B cell (primary cell): ENCODE measurements at regions not wholly inside any gene's neighbourhood (a gene's known extent, or its start where the extent isn't known, plus 50 kb on each side); places are given as distances from the start of the nearest gene placed in this dataset.

Experiments
- ATAC-seq: fragments of 200-7000 bp; cut with Tn5 transposase; one replicate; pipeline ENCODE4 v1.10.0; 2021; ENCODE audit warnings: low read depth, mild to moderate bottlenecking, moderate number of reproducible peaks, moderate library complexity
- CTCF ChIA-PET: fragments of 350-600 bp; sonication (Branson Sonifier 250); formaldehyde crosslinking; loops from one replicate; lab custom pipeline; 2021; ENCODE audit warnings: antibody characterized with exemption, inconsistent platforms; lab: Charles Lee
- POLR2A ChIA-PET: fragments of 350-600 bp; sonication (Branson Sonifier 250); formaldehyde crosslinking; loops from one replicate; lab custom pipeline; 2021; ENCODE audit warnings: antibody characterized with exemption; lab: Charles Lee
- DNase-seq: peaks from one replicate; pipeline ENCODE4 v3.0.0; 2013
- H2AFZ ChIP-seq: 2 replicates; pipeline ENCODE4 v1.6.1; 2012; ENCODE audit warnings: mild to moderate bottlenecking, low read depth, low read length; ENCODE audit not compliant: insufficient read depth, poor library complexity, severe bottlenecking
- H3K27ac ChIP-seq, 2 donors: 1 replicate in 1 of 2; 2 replicates in 1 of 2; pipeline ENCODE4 v1.5.1; 2012 to 2013; ENCODE audit warnings: low read length in 2 of 2, mild to moderate bottlenecking in 2 of 2, moderate library complexity in 1 of 2
- H3K27me3 ChIP-seq, 4 experiments: fragments of 200-600 bp in 1 of 4; sonication (generic) in 1 of 4; replicated peaks in 1 of 4; 1 replicate in 2 of 4; 2 replicates in 2 of 4; pipeline versions ENCODE4 v1.6.1 to v1.7.0; 2013 to 2016; ENCODE audit warnings: low read length in 3 of 4, mild to moderate bottlenecking in 2 of 4, mixed read lengths in 1 of 4, moderate library complexity in 1 of 4; ENCODE audit not compliant: insufficient read depth in 4 of 4, control insufficient read depth in 3 of 4; ENCODE audit errors: control extremely low read depth in 1 of 4
- H3K36me3 ChIP-seq, 2 experiments: replicated peaks in 1 of 2; 1 replicate in 1 of 2; 2 replicates in 1 of 2; pipeline versions ENCODE4 v1.6.1 to v1.7.1; 2013; ENCODE audit warnings: low read length in 1 of 2; ENCODE audit not compliant: insufficient read depth in 2 of 2, control insufficient read depth in 1 of 2; ENCODE audit errors: control extremely low read depth in 1 of 2, extremely low read depth in 1 of 2
- H3K4me1 ChIP-seq, 2 donors: fragments of 200-600 bp in 1 of 2; sonication (generic) in 1 of 2; 1 replicate in 1 of 2; 2 replicates in 1 of 2; pipeline versions ENCODE4 v1.5.1 to v1.6.1; 2013 to 2017; ENCODE audit warnings: low read length in 2 of 2; ENCODE audit not compliant: control insufficient read depth in 2 of 2, insufficient read depth in 2 of 2
- H3K4me2 ChIP-seq: replicated peaks from 2 replicates; pipeline ENCODE3; 2012; ENCODE audit warnings: mild to moderate bottlenecking, low read depth, low read length; ENCODE audit not compliant: poor library complexity, severe bottlenecking
- H3K4me3 ChIP-seq, 5 experiments: fragments of 200-600 bp in 1 of 5; sonication (generic) in 1 of 5; 1 replicate in 3 of 5; 2 replicates in 2 of 5; pipeline versions ENCODE4 v1.5.1 to v1.7.0; 2011 to 2016; ENCODE audit warnings: low read length in 4 of 5, mild to moderate bottlenecking in 4 of 5, low read depth in 2 of 5, control low read depth in 1 of 5, moderate library complexity in 1 of 5; ENCODE audit not compliant: insufficient read depth in 1 of 5; ENCODE audit errors: control extremely low read depth in 1 of 5, extremely low read depth in 1 of 5
- H3K79me2 ChIP-seq: fragments of 200-600 bp; sonication (generic); one replicate; pipeline ENCODE4 v1.6.0; 2016; ENCODE audit warnings: low read length; ENCODE audit not compliant: control insufficient read depth, insufficient read depth
- H3K9ac ChIP-seq: fragments of 200-600 bp; sonication (generic); 2 replicates; pipeline ENCODE4 v1.6.1; 2017; ENCODE audit warnings: mild to moderate bottlenecking, low read length, moderate library complexity
- H3K9me3 ChIP-seq, 3 donors: one replicate each; pipeline versions ENCODE4 v1.6.1 to v1.7.1; 2013; ENCODE audit warnings: low read length in 2 of 3; ENCODE audit not compliant: control insufficient read depth in 2 of 3, insufficient read depth in 1 of 3; ENCODE audit errors: control extremely low read depth in 1 of 3
- H4K20me1 ChIP-seq: 2 replicates; pipeline ENCODE4 v1.6.0; 2012; ENCODE audit warnings: mild to moderate bottlenecking, low read length; ENCODE audit not compliant: insufficient read depth, control insufficient read depth, poor library complexity, severe bottlenecking
- H3K27ac Mint-ChIP-seq: one replicate; pipeline ENCODE4 v1.8.0; 2021; ENCODE audit warnings: mixed read lengths
- H3K27me3 Mint-ChIP-seq: one replicate; pipeline ENCODE4 v1.8.0; 2021; ENCODE audit warnings: mixed read lengths
- H3K4me1 Mint-ChIP-seq: one replicate; pipeline ENCODE4 v1.8.0; 2021; ENCODE audit warnings: mixed read lengths
- H3K4me3 Mint-ChIP-seq: one replicate; pipeline ENCODE4 v1.8.0; 2021; ENCODE audit warnings: mixed read lengths
- H3K9me3 Mint-ChIP-seq: one replicate; pipeline ENCODE4 v1.8.0; 2022; ENCODE audit warnings: mixed read lengths; ENCODE audit not compliant: insufficient read depth
- CTCF ChIP-seq: fragments of 200-600 bp; IDR thresholded peaks from one replicate; pipeline ENCODE4 v1.8.0; 2022; ENCODE audit warnings: antibody characterized with exemption, mild to moderate bottlenecking
- EZH2 ChIP-seq: IDR thresholded peaks from 2 replicates; pipeline ENCODE4 v1.6.1; 2012; ENCODE audit warnings: borderline replicate concordance, low read depth, mild to moderate bottlenecking, moderate library complexity, low read length; ENCODE audit not compliant: insufficient read depth, poor library complexity, severe bottlenecking
- WGBS: methylation state at CpG from one replicate; pipeline ENCODE4 v1.1.5; 2013; ENCODE audit warnings: missing lambda C conversion rate; ENCODE audit not compliant: insufficient coverage; 5-methylcytosine and 5-hydroxymethylcytosine counted together
- intact Hi-C: fragments of 100-400 bp; cut with micrococcal nuclease; formaldehyde crosslinking; loops from one replicate; pipeline ENCODE4 v1.10.0; 2022

DNA sequence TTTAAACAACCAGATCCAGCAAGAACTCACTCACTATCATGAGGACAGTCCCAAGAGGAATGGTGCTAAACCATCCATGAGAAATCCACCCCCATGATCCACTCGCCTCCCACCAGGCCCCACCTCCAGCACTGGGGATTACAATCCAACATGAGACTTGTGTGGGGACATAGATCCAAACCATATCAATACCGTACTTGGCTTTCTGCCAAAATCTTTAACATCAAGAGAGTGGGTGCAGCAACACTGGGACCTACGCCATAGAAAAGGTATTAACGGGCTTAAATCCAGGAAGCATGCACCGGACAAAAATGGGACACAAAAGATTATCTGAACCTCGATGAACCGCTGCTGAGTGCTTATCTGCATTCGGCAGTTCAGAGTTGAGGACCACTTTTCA, 322.3 kb upstream of the ARID1B start:
- H3K4me1 ChIP-seq, result peaks cover 0 to under 1% of the 10 kb centered on the region in 2 donors
- 72% methylated on average over 4 of the region's 8 CpGs for WGBS
- Mint-ChIP-seq H3K27me3 (peaks cover 4% of the 10 kb centered on the region), H3K4me3 (no peak overlapping the region), H3K4me1 (no peaks in the 10 kb centered on the region), H3K27ac (no peak overlapping the region), H3K9me3 (peaks cover 3% of the 10 kb centered on the region)
- no peak for ATAC-seq
- CTCF ChIA-PET, result no interaction called here
- TF ChIP-seq CTCF (no peak), EZH2 (no peak)
- no peaks in the 10 kb centered on the region for H3K79me2 ChIP-seq
- H3K36me3 ChIP-seq, result no peaks in the 10 kb centered on the region
- no peak overlapping the region for H3K9ac ChIP-seq
- H2AFZ ChIP-seq, result no peak overlapping the region
- intact Hi-C loops, result no loop called here
- H3K27ac ChIP-seq, result no peak overlapping the region
- no peaks in the 10 kb centered on the region for H3K27me3 ChIP-seq
- no peak for DNase-seq
- H3K4me2 ChIP-seq, result no peak overlapping the region
- H3K9me3 ChIP-seq, result peaks cover 0 to 4% (median 0%) of the 10 kb centered on the region in 3 donors
- POLR2A ChIA-PET, result no interaction called here
- H4K20me1 ChIP-seq, result no peaks in the 10 kb centered on the region
- H3K4me3 ChIP-seq, result no peak overlapping the region

GRCh38 chr6:156451726-156452125, 325.5 kb upstream of the ARID1B start:
- no peak overlapping the region for H2AFZ ChIP-seq
- no peak overlapping the region for H3K27ac ChIP-seq
- DNase-seq, result no peak
- no peaks in the 10 kb centered on the region for H3K79me2 ChIP-seq
- H3K36me3 ChIP-seq, result no peaks in the 10 kb centered on the region
- H3K4me2 ChIP-seq, result no peak overlapping the region
- H4K20me1 ChIP-seq, result no peaks in the 10 kb centered on the region
- CTCF ChIA-PET, result no interaction called here
- H3K9me3 Mint-ChIP-seq, result peaks cover 3% of the 10 kb centered on the region
- intact Hi-C loops, result no loop called here
- H3K4me1 Mint-ChIP-seq, result peaks cover 5% of the 10 kb centered on the region
- no peak for TF ChIP-seq CTCF
- no peak for TF ChIP-seq EZH2
- WGBS, result no CpG with 5 or more reads among the region's 5 CpGs
- no peak overlapping the region for H3K9ac ChIP-seq
- no peak overlapping the region for H3K4me3 ChIP-seq
- POLR2A ChIA-PET, result no interaction called here
- H3K27ac Mint-ChIP-seq, result no peak overlapping the region
- H3K4me3 Mint-ChIP-seq, result no peak overlapping the region
- H3K27me3 Mint-ChIP-seq, result peaks cover 4% of the 10 kb centered on the region
- peaks cover 0 to 6% of the 10 kb centered on the region in 2 donors for H3K4me1 ChIP-seq
- no peak for ATAC-seq
- H3K9me3 ChIP-seq, result peaks cover 0 to 4% (median 0%) of the 10 kb centered on the region in 3 donors
- no peaks in the 10 kb centered on the region for H3K27me3 ChIP-seq
